ENCODE measurements at regions not wholly inside any gene's neighbourhood (a gene's known extent, or its start where the extent isn't known, plus 50 kb on each side); places are given as distances from the start of the nearest gene placed in this dataset.

DNA sequence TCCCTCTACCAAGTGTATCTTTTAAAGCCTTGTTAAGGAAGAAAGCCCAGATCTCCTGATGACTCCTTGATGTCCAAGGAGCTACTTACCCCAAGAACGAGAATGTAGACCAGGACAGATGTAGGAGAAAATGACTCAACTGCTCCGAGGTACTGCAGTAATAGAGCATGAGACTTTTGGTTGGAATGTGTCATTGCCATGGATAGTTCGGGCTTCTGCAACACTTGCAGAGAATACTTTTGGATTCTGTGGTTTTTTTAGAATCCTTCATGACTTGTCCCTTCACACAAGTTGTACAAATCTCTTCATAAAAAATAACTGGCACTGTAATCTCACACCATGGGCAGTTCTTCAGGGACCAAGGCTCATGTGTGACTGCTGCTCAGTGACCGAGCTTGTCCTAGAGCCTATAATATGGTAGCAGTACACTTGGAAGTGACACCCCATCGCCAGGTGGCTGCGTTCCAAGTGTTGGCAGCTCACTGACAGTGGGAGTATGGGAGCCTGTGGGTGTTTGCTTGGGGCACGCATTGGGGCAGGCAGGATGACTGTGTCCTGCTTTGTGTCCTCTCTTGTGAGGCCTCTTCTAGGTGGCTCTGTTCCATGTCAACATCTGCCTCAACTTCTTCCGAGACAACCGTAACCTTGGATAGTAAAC is 87.9 kb upstream of the WDR1 start:
- ChIA-PET CTCF (no interaction called here), POLR2A (ENCODE audit: unreplicated experiment) (no interaction called here)
- no peak overlapping the region for H3K14ac ChIP-seq (replicated peaks; ENCODE audit: low read depth, low read length)
- DNase-seq (no peak), ATAC-seq (ENCODE audit: low read depth) (no peak)
- H2AK9ac ChIP-seq (replicated peaks; ENCODE audit: low read depth, low read length, poor library complexity), result no peak overlapping the region
- H2AK5ac ChIP-seq (ENCODE audit: low read depth, low read length), result no peak overlapping the region
- WGBS, 2 experiments (ENCODE audit: extremely low coverage in 2 of 2, insufficient read length in 1 of 2), result 100% methylated on average over 2 of the region's 9 CpGs; no CpG with 5 or more reads in 1 of the 2 experiments
- no peak overlapping the region for H2BK20ac ChIP-seq (ENCODE audit: low read depth, low read length)
- H3K4me1 ChIP-seq (ENCODE audit: control insufficient read depth, insufficient read depth, low read length), result no peaks in the 10 kb centered on the region
- no peak overlapping the region for H3K56ac ChIP-seq (ENCODE audit: extremely low read depth, insufficient read depth, low read length)
- no peak overlapping the region for H2BK120ac ChIP-seq (ENCODE audit: low read depth, low read length)
- H3K27ac ChIP-seq (ENCODE audit: insufficient read depth, low read length), result no peak overlapping the region
- no peak overlapping the region for H3K9ac ChIP-seq (ENCODE audit: low read depth, low read length)
- in situ Hi-C loops (cut with MboI; ENCODE audit: low sequenced_read_pairs) (no loop called here), intact Hi-C loops (cut with micrococcal nuclease) (no loop called here), dilution Hi-C loops (cut with HindIII; ENCODE audit: low sequenced_read_pairs, unreplicated experiment) (no loop called here)
- no peak overlapping the region for H2AFZ ChIP-seq (replicated peaks; ENCODE audit: low read length, poor library complexity)
- H4K5ac ChIP-seq (ENCODE audit: low read depth, low read length), result no peak overlapping the region
- no TSS peak for BruUV-seq (replicated peaks)
- H4K91ac ChIP-seq (ENCODE audit: insufficient read depth, low read depth, low read length), result no peak overlapping the region
- no peaks in the 10 kb centered on the region for H4K20me1 ChIP-seq (ENCODE audit: insufficient read depth, low read length)
- no peaks in the 10 kb centered on the region for H3K9me1 ChIP-seq (ENCODE audit: insufficient read depth, low read length)
- H3K4me2 ChIP-seq (ENCODE audit: low read depth, low read length), result no peak overlapping the region
- no peak overlapping the region for H4K8ac ChIP-seq (ENCODE audit: low read depth in 2 of 2, low read length in 2 of 2)
- H3K36me3 ChIP-seq (ENCODE audit: control insufficient read depth, insufficient read depth, low read length), result no peaks in the 10 kb centered on the region
- H3K23ac ChIP-seq (ENCODE audit: low read depth, low read length), result no peak overlapping the region
- H3K9me3 ChIP-seq (ENCODE audit: control insufficient read depth, insufficient read depth, low read length), result no peaks in the 10 kb centered on the region
- no peaks in the 10 kb centered on the region for H3K79me1 ChIP-seq (ENCODE audit: low read depth in 1 of 2, low read length in 2 of 2)
- no peak overlapping the region for H2BK15ac ChIP-seq (ENCODE audit: low read depth, low read length)
- H3K4me3 ChIP-seq (ENCODE audit: insufficient read depth, low read depth, low read length), result no peak overlapping the region
- no peak overlapping the region for H3K4ac ChIP-seq (ENCODE audit: low read depth, low read length)
- H3K18ac ChIP-seq (ENCODE audit: low read depth, low read length), result no peak overlapping the region
- no peak overlapping the region for H2BK5ac ChIP-seq (ENCODE audit: low read depth, low read length, poor library complexity, severe bottlenecking)
- TF ChIP-seq MAZ (IDR thresholded peaks at IDR 0.05; ENCODE audit: borderline replicate concordance, low read depth, low read length) (no peak), MXI1 (IDR thresholded peaks at IDR 0.05; ENCODE audit: borderline replicate concordance, low read depth, low read length) (no peak), NFE2L2 (IDR thresholded peaks at IDR 0.05; ENCODE audit: low read depth, low read length) (no peak), RCOR1 (IDR thresholded peaks at IDR 0.05; ENCODE audit: insufficient replicate concordance, low read length) (no peak), CEBPB (IDR thresholded peaks at IDR 0.05; ENCODE audit: low read depth, low read length) (no peak), BHLHE40 (IDR thresholded peaks at IDR 0.05; ENCODE audit: low read depth, low read length) (no peak), MAFK (IDR thresholded peaks at IDR 0.05; ENCODE audit: low read depth, low read length) (no peak), SMC3 (IDR thresholded peaks at IDR 0.05; ENCODE audit: low read depth, low read length) (no peak), RAD21 (IDR thresholded peaks at IDR 0.05; ENCODE audit: low read length) (no peak), RFX5 (IDR thresholded peaks at IDR 0.05; ENCODE audit: low read depth, low read length) (no peak)
- TF ChIP-seq, protein P1, sequence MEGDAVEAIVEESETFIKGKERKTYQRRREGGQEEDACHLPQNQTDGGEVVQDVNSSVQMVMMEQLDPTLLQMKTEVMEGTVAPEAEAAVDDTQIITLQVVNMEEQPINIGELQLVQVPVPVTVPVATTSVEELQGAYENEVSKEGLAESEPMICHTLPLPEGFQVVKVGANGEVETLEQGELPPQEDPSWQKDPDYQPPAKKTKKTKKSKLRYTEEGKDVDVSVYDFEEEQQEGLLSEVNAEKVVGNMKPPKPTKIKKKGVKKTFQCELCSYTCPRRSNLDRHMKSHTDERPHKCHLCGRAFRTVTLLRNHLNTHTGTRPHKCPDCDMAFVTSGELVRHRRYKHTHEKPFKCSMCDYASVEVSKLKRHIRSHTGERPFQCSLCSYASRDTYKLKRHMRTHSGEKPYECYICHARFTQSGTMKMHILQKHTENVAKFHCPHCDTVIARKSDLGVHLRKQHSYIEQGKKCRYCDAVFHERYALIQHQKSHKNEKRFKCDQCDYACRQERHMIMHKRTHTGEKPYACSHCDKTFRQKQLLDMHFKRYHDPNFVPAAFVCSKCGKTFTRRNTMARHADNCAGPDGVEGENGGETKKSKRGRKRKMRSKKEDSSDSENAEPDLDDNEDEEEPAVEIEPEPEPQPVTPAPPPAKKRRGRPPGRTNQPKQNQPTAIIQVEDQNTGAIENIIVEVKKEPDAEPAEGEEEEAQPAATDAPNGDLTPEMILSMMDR (conservative IDR thresholded peaks at IDR 0.05; ENCODE audit: low read depth, low read length), result no peak
- TF ChIP-seq, protein P2, sequence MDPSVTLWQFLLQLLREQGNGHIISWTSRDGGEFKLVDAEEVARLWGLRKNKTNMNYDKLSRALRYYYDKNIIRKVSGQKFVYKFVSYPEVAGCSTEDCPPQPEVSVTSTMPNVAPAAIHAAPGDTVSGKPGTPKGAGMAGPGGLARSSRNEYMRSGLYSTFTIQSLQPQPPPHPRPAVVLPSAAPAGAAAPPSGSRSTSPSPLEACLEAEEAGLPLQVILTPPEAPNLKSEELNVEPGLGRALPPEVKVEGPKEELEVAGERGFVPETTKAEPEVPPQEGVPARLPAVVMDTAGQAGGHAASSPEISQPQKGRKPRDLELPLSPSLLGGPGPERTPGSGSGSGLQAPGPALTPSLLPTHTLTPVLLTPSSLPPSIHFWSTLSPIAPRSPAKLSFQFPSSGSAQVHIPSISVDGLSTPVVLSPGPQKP (IDR thresholded peaks at IDR 0.05; ENCODE audit: borderline replicate concordance, low read depth, low read length), result no peak
- H3K27me3 ChIP-seq (ENCODE audit: control insufficient read depth, insufficient read depth, low read length), result no peaks in the 10 kb centered on the region
